ENCODE measurements at regions not wholly inside any gene's neighbourhood (a gene's known extent, or its start where the extent isn't known, plus 50 kb on each side); places are given as distances from the start of the nearest gene placed in this dataset.

DNA sequence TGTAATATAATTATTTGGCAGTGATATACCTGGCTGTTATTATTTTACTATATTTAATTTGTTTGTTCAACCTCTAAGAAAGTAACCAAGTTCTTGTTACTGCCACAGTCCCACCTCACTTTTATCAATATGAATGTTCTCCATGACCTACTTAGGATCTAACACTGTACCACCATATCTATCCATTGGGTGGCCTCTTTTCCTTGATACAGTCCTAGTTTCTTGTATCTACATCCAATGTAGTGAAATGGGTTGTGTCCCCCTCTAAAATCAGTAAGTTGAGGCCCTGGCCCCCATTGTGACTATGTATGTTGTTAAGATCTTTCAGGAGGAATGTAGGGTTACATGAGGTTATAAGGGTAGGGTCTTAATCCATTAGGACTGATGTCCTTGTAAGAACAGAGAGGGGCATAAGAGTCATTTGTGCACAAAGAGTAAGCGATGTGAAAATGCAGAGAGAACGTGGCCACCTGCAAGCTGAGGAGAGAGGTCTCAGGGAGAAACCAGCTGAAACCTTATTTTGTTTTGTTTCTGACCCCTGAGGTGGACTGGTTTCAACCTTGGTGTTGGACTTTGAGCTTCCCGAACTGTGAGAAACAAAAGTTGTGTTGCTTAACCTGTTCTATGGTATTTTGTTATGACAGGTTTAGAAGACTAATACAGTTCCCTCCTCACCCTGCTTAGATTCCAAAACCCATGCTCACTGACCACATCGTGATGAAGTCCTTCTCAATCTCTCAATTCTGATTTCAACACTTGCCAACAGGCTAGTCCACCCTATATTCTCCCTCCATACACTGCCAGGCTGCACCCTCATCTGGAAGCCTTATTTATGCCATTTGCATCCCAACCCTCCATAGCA, 387.3 kb upstream of the EPHA7 start:
- no peak for ATAC-seq
- TF ChIP-seq ZNF224 (CRISPR knock-in tag; IDR thresholded peaks at IDR 0.05) (no peak), FOSL2 (CRISPR knock-in tag; IDR thresholded peaks at IDR 0.05) (no peak), SAP130 (CRISPR knock-in tag; IDR thresholded peaks at IDR 0.05; ENCODE audit: low read depth) (no peak), ARNT2 (CRISPR knock-in tag; IDR thresholded peaks at IDR 0.05; ENCODE audit: low read depth) (no peak), NCOR1 (IDR thresholded peaks at IDR 0.05; ENCODE audit: borderline replicate concordance, low read length) (no peak)
- TF ChIP-seq, protein P1, sequence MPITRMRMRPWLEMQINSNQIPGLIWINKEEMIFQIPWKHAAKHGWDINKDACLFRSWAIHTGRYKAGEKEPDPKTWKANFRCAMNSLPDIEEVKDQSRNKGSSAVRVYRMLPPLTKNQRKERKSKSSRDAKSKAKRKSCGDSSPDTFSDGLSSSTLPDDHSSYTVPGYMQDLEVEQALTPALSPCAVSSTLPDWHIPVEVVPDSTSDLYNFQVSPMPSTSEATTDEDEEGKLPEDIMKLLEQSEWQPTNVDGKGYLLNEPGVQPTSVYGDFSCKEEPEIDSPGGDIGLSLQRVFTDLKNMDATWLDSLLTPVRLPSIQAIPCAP (CRISPR knock-in tag; IDR thresholded peaks at IDR 0.05; ENCODE audit: low read depth), result no peak
- TF ChIP-seq, protein P2, sequence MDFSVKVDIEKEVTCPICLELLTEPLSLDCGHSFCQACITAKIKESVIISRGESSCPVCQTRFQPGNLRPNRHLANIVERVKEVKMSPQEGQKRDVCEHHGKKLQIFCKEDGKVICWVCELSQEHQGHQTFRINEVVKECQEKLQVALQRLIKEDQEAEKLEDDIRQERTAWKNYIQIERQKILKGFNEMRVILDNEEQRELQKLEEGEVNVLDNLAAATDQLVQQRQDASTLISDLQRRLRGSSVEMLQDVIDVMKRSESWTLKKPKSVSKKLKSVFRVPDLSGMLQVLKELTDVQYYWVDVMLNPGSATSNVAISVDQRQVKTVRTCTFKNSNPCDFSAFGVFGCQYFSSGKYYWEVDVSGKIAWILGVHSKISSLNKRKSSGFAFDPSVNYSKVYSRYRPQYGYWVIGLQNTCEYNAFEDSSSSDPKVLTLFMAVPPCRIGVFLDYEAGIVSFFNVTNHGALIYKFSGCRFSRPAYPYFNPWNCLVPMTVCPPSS (IDR thresholded peaks at IDR 0.05), result no peak
- TF ChIP-seq, protein P3, sequence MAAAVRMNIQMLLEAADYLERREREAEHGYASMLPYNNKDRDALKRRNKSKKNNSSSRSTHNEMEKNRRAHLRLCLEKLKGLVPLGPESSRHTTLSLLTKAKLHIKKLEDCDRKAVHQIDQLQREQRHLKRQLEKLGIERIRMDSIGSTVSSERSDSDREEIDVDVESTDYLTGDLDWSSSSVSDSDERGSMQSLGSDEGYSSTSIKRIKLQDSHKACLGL (CRISPR knock-in tag; IDR thresholded peaks at IDR 0.05), result no peak
- TF ChIP-seq, protein P4, sequence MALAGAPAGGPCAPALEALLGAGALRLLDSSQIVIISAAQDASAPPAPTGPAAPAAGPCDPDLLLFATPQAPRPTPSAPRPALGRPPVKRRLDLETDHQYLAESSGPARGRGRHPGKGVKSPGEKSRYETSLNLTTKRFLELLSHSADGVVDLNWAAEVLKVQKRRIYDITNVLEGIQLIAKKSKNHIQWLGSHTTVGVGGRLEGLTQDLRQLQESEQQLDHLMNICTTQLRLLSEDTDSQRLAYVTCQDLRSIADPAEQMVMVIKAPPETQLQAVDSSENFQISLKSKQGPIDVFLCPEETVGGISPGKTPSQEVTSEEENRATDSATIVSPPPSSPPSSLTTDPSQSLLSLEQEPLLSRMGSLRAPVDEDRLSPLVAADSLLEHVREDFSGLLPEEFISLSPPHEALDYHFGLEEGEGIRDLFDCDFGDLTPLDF (CRISPR knock-in tag; IDR thresholded peaks at IDR 0.05), result no peak
- 1% methylated on average over 4 of the region's 4 CpGs for WGBS (ENCODE audit: low lambda C conversion rate)
- no peak for FAIRE-seq
- H3K4me2 ChIP-seq (ENCODE audit: low read depth, low read length), result no peak overlapping the region
- ChIA-PET POLR2A (no interaction called here), CTCF (ENCODE audit: low intra/inter-chr PET ratio, low total read pairs) (no interaction called here)
- H3K4me3 ChIP-seq (replicated peaks in 1 of 3; ENCODE audit: insufficient read depth in 1 of 3, low read depth in 2 of 3, low read length in 3 of 3), result no peak overlapping the region
- H3K27ac ChIP-seq (ENCODE audit: extremely low read length, insufficient read depth, low read length), result no peak overlapping the region
- intact Hi-C loops (cut with micrococcal nuclease; ENCODE audit: unreplicated experiment) (no loop called here), in situ Hi-C loops (cut with HindIII; ENCODE audit: extremely low pct_ligation_motif_present, low pct_unique_long_range_greater_than_20kb) (no loop called here)
- no peak overlapping the region for H2AFZ ChIP-seq (ENCODE audit: low read length)
- H3K4me1 ChIP-seq (ENCODE audit: insufficient read depth, low read length), result no peaks in the 10 kb centered on the region
- no TSS peak for BruUV-seq (replicated peaks)
- H3K27me3 ChIP-seq (ENCODE audit: control insufficient read depth in 1 of 2, insufficient read depth in 2 of 2, low read length in 2 of 2), result no peaks in the 10 kb centered on the region
- no peaks in the 10 kb centered on the region for H3K79me2 ChIP-seq (ENCODE audit: insufficient read depth, low read length)
- no peak overlapping the region for H3K9ac ChIP-seq (ENCODE audit: insufficient read depth, low read depth, low read length)
- H4K20me1 ChIP-seq (ENCODE audit: insufficient read depth, low read length), result no peaks in the 10 kb centered on the region
- no peaks in the 10 kb centered on the region for H3K9me3 ChIP-seq (ENCODE audit: low read length)
- no peaks in the 10 kb centered on the region for H3K36me3 ChIP-seq (replicated peaks in 1 of 2; ENCODE audit: control insufficient read depth in 1 of 2, insufficient read depth in 2 of 2, low read length in 2 of 2)
- DNase-seq (ENCODE audit: low spot score), result no peak

Data from HepG2 (cell line).